Gastroesophageal sphincter (tissue), 3 donors: ENCODE measurements at regions not wholly inside any gene's neighbourhood (a gene's known extent, or its start where the extent isn't known, plus 50 kb on each side); places are given as distances from the start of the nearest gene placed in this dataset.

Source experiments
- EP300 ChIP-seq: sonication (generic); formaldehyde crosslinking; IDR thresholded peaks from one replicate; pipeline ENCODE4 v1.6.1; 2017; ENCODE audit warnings: antibody characterized with exemption, mild to moderate bottlenecking
- TF ChIP-seq, protein P1 (sequence below), 4 experiments: fragments of 200-600 bp in 2 of 4; fragments of 450-650 bp in 2 of 4; sonication (generic) in 1 of 4; IDR thresholded peaks; one replicate each; pipeline ENCODE4 v1.5.1; 2017 to 2019; ENCODE audit warnings: antibody characterized with exemption in 4 of 4, mild to moderate bottlenecking in 2 of 4, moderate library complexity in 2 of 4

DNA sequence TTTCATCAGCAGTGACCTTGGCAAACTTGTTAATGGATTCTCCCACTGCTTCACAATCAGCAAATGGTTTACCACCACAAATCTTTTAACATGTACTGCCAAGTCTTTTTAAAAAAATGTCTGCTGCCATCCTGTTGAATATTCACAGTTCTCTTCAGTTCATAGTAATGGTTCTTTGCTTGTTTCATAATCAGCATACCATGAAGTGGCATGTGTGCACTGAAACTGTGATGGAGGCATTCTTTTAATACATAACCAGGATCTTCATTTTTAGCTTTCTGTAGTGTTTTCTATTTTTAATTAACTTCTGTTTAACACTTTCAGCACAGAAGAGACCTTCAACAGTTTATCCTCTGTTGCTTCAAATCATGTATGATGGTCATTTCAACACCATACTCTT lies 230.1 kb upstream of the ARSJ start:
- TF ChIP-seq, protein P1, sequence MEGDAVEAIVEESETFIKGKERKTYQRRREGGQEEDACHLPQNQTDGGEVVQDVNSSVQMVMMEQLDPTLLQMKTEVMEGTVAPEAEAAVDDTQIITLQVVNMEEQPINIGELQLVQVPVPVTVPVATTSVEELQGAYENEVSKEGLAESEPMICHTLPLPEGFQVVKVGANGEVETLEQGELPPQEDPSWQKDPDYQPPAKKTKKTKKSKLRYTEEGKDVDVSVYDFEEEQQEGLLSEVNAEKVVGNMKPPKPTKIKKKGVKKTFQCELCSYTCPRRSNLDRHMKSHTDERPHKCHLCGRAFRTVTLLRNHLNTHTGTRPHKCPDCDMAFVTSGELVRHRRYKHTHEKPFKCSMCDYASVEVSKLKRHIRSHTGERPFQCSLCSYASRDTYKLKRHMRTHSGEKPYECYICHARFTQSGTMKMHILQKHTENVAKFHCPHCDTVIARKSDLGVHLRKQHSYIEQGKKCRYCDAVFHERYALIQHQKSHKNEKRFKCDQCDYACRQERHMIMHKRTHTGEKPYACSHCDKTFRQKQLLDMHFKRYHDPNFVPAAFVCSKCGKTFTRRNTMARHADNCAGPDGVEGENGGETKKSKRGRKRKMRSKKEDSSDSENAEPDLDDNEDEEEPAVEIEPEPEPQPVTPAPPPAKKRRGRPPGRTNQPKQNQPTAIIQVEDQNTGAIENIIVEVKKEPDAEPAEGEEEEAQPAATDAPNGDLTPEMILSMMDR (IDR thresholded peaks at IDR 0.05), result no peak
- TF ChIP-seq EP300, result no peak
